ENCODE measurements at regions not wholly inside any gene's neighbourhood (a gene's known extent, or its start where the extent isn't known, plus 50 kb on each side); places are given as distances from the start of the nearest gene placed in this dataset.

DNA sequence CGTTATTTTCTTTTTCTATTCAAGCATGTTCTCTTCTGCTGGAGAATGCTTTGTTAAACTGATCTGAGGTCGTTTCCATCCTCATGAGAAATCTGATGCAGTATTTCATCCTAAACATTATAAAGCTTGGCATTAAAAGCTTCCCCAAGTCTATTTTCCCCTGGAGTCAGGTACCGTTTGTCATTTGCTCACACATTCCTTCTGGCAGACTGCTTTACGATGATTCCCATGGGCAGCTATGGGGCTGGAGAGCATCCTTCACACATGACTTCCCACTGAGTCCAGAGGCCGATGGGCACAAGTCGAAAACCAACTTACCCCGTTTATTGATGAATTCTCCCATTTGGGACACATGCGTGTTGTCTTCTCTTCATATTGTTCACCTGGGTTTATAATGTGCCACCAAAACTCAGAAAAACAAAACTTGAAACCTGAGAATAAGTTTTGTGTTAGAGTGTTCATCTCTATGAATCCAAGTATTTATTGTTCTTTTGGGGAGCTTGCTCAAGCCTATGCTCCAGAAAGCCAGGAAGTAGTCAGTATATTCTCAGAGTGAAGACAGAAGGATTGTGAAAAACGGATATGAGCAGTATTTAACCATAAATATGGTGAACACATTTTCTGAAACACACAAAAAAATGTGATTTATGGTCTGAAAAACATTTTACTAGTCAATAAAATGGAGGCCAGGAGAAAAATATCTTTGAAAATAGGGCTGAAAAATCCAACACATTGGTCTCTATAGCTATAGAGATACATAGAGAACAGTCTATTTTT, 298.8 kb upstream of the NOCT start:
- intact Hi-C loops (cut with micrococcal nuclease) (no loop called here), dilution Hi-C loops (cut with HindIII; ENCODE audit: low sequenced_read_pairs, unreplicated experiment) (no loop called here), in situ Hi-C loops (cut with MboI; ENCODE audit: low sequenced_read_pairs) (no loop called here)
- no CpG with 5 or more reads among the region's 9 CpGs for WGBS, 2 experiments (ENCODE audit: extremely low coverage in 2 of 2, insufficient read length in 1 of 2)
- Histone ChIP-seq H3K36me3 (ENCODE audit: control insufficient read depth, insufficient read depth, low read length) (no peaks in the 10 kb centered on the region), H2AK9ac (replicated peaks; ENCODE audit: low read depth, low read length, poor library complexity) (no peak overlapping the region), H3K9ac (ENCODE audit: low read depth, low read length) (no peak overlapping the region), H3K4me3 (ENCODE audit: insufficient read depth, low read depth, low read length) (no peak overlapping the region), H3K79me1 (ENCODE audit: low read depth in 1 of 2, low read length in 2 of 2) (no peaks in the 10 kb centered on the region), H3K9me1 (ENCODE audit: insufficient read depth, low read length) (no peaks in the 10 kb centered on the region), H4K5ac (ENCODE audit: low read depth, low read length) (no peak overlapping the region), H3K18ac (ENCODE audit: low read depth, low read length) (no peak overlapping the region), H3K4me2 (ENCODE audit: low read depth, low read length) (no peak overlapping the region), H2AFZ (replicated peaks; ENCODE audit: low read length, poor library complexity) (no peak overlapping the region), H3K4me1 (ENCODE audit: control insufficient read depth, insufficient read depth, low read length) (no peaks in the 10 kb centered on the region), H3K27me3 (ENCODE audit: control insufficient read depth, insufficient read depth, low read length) (no peaks in the 10 kb centered on the region), H3K14ac (replicated peaks; ENCODE audit: low read depth, low read length) (no peak overlapping the region), H3K4ac (ENCODE audit: low read depth, low read length) (no peak overlapping the region), H3K9me3 (ENCODE audit: control insufficient read depth, insufficient read depth, low read length) (no peaks in the 10 kb centered on the region), H2BK20ac (ENCODE audit: low read depth, low read length) (no peak overlapping the region), H2BK5ac (ENCODE audit: low read depth, low read length, poor library complexity, severe bottlenecking) (no peak overlapping the region), H2BK120ac (ENCODE audit: low read depth, low read length) (no peak overlapping the region), H2BK15ac (ENCODE audit: low read depth, low read length) (no peak overlapping the region), H2AK5ac (ENCODE audit: low read depth, low read length) (no peak overlapping the region), H3K23ac (ENCODE audit: low read depth, low read length) (no peak overlapping the region), H3K56ac (ENCODE audit: extremely low read depth, insufficient read depth, low read length) (no peak overlapping the region), H4K91ac (ENCODE audit: insufficient read depth, low read depth, low read length) (no peak overlapping the region), H4K8ac (ENCODE audit: low read depth in 2 of 2, low read length in 2 of 2) (no peak overlapping the region), H4K20me1 (ENCODE audit: insufficient read depth, low read length) (no peaks in the 10 kb centered on the region), H3K27ac (ENCODE audit: insufficient read depth, low read length) (no peak overlapping the region)
- DNase-seq (no peak), ATAC-seq (ENCODE audit: low read depth) (no peak)
- POLR2A ChIA-PET (ENCODE audit: unreplicated experiment), result no interaction called here
- CTCF ChIA-PET, result interaction anchor here (1.2 kb wide), 1 partner anchor 36 kb away, joined by 3 read pairs; no protein-coding TSS in a partner anchor
- TF ChIP-seq FOS (IDR thresholded peaks at IDR 0.05; ENCODE audit: low read depth, low read length), result no peak
- TF ChIP-seq CHD1 (IDR thresholded peaks at IDR 0.05; ENCODE audit: low read depth, low read length), result no peak
- TF ChIP-seq RFX5 (IDR thresholded peaks at IDR 0.05; ENCODE audit: low read depth, low read length), result no peak
- no peak for TF ChIP-seq POLR2A (IDR thresholded peaks at IDR 0.05; ENCODE audit: low read depth, low read length)
- TF ChIP-seq, protein P1, sequence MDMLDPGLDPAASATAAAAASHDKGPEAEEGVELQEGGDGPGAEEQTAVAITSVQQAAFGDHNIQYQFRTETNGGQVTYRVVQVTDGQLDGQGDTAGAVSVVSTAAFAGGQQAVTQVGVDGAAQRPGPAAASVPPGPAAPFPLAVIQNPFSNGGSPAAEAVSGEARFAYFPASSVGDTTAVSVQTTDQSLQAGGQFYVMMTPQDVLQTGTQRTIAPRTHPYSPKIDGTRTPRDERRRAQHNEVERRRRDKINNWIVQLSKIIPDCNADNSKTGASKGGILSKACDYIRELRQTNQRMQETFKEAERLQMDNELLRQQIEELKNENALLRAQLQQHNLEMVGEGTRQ (IDR thresholded peaks at IDR 0.05; ENCODE audit: low read depth, low read length), result no peak
- TF ChIP-seq RCOR1 (IDR thresholded peaks at IDR 0.05; ENCODE audit: insufficient replicate concordance, low read length), result no peak
- no TSS peak for BruUV-seq (replicated peaks)
